ENCODE measurements at regions not wholly inside any gene's neighbourhood (a gene's known extent, or its start where the extent isn't known, plus 50 kb on each side); places are given as distances from the start of the nearest gene placed in this dataset.

DNA sequence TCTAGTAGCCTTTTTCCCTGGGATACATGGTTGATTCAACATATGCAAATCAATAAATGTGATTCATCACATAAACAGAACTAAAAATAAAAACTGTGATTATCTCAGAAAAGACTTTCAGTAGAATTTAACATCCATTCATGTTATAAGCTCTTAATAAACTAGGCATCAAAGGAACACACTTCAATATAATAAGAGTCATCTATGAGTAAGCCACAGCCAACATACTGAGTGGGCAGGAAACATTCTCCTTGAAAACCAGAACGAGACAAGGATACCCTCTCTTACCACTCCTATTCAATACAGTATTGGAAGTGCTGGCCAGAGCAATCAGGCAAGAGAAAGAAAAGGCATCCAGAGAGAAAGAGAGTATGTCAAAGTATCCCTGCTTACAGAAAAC, 239.9 kb downstream of the ATPSCKMT start:
- DNase-seq: no peak

DNA sequence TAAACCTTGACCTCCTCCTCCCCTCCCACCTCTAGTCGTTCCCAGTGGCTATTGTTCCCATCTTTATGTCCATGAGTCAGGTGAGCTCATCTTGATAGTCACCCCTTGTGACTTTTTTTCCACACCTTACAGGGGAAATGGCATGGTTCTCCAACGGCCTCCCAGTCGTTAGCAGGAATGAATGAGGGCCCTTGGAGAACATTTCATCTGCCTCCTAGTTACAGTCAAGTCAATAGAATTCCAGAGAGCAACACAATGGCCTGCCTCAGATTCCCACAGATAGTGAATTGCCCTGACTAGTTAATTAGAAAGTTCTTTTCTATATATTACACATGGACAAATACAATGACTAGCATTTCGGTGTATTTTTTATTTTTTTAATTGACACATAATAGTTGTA, 262.6 kb downstream of the ATPSCKMT start:
- DNase-seq: no peak

DNA sequence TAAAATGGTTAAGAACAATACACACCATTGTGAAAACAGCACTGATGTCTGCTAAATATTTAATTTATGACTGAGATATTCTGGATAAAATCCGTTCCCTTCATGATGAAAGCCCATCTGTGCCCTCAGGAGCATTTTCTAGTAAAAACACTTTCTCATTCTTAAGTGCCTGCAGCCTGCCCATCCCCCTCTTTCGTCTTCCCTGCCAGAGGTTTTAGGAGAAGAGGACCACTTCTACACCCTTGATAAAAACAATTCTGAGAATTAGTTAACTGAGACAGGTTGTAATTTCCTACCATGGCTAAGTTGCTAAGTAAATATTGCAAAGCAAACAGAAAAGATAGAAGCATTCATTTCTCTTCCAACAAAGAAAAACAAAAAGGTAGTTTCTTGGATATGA, 272.6 kb downstream of the ATPSCKMT start:
- no peak for DNase-seq

DNA sequence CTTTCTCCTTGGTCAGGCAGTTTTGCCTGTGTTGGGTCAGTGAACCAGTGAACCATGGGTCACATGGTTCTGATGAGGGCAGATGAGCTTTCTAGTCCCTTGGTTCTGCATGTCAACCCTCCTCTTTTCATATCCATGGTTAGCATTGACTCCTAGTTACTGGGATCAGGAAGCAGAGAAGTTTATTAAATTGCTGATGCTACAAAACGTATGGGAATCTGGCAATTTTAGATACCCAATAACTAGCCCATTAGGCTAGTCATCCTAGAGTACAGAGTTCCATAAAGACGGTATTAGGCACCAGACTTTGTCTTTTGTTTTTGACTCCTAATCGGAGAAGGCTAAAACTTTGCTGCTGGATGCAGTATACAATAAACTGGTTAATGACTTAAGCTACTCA, 273.1 kb downstream of the ATPSCKMT start:
- DNase-seq: no peak

DNA sequence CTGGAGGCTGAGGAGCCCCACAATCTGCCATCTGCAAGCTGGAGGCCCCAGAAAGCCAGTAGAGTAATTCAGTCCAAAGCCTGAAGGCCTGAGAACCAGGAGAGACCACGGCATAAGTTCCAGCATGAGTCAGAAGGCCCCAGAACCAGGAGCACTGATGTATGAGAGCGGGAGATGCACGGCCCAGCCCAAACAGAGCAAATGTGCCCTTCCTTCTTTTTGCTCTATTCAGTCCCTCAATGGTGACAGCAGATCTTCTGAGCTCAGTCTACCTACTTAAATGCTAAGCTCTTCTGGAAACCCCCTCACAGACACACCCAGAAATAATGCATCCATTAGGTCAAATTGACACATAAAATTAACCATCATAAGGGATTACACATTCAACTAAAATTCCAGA, 277.6 kb downstream of the ATPSCKMT start:
- no peak for DNase-seq

DNA sequence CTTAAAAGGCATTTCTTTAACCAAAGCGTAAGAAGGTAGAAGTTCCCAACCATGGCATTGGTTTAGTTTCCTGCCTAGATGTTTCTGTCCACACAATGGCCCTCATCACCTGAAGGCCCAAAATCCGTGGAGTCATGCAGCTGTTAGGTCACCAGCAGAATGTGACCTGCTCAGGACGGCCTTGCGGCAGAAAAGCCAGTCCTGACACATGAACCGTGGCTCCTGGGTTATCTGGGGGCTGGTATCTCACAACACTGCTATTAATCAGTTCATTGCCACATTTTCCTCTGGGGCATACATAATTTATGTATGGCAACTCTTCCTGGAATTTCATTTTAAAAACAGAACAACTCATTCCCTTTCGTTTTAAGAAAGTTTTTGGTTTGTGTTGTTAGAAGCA, 278.4 kb downstream of the ATPSCKMT start:
- no peak for DNase-seq

DNA sequence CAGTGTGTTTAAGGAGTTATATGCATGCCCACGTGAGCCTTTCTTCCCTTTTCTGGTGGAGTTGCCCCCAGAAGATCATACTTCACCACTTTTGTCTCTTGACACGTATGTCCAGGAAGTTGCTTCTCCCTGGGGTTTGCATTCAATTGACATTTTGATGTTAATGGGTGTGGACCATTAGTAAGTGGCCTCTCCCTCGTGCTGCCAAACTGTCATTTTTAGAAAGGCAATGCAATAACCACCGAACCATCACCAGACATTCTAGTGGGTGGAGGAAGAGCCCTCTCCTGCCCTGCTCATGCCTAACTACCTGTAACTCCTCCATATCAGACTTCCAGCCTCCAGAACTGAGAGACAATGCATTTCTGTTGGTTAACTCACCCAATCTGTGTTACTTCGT, 290.8 kb downstream of the ATPSCKMT start:
- no peak for DNase-seq

DNA sequence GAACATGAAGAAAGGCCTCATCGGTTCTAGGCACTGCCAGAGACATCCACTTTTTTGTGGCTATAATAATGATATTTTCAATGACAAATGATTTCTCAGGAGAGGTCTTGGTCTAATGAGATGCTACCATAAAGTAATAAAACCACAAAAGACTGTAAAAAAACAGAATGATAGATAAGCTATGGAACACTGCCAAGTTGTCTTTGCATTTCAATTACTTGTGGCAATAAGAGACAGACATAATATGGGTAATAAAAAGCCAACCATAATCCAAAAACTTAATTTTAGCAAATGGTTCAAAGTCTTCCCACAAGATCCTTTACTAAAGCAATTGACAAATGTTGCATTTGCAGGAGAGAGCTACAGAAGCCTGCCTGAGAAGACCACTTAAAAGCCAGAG, 292.5 kb downstream of the ATPSCKMT start:
- no peak for DNase-seq

DNA sequence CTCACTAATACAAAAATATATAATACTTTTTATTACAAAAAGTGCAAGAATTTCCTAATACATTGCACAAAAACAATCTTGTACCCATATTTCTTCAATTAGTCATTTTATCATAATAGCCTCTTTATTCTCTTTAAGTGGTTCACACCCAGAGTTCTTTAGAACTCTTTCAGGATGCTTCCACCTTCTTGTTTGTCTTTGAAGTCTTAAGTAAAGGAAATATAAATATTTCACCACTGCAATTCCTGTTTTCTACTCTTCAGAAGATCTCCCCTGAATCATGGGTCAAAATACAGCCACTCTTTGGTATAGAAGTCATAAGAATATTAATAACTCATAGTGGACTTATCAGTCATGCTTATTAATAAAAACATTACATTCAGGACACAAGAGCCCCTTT, 293.0 kb downstream of the ATPSCKMT start:
- no peak for DNase-seq

DNA sequence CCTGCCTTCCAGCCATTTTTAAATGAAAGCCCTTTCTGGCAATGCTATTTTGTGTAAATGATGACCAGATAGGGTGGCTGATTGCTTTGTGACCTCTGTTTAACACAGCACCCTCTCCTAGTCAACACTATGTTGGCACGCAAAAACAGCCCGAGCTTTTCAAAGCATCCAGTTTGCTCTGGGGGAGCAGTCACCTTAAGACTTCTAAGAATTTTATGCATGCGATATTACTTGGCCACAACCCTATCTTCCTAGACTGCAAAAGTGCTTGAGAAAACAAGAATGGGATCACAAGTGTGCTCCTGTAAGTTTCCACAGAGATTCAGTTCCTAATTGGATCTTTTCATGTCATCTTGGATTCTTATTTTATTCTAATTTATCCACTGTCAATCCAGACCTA, 294.1 kb downstream of the ATPSCKMT start:
- no peak for DNase-seq

DNA sequence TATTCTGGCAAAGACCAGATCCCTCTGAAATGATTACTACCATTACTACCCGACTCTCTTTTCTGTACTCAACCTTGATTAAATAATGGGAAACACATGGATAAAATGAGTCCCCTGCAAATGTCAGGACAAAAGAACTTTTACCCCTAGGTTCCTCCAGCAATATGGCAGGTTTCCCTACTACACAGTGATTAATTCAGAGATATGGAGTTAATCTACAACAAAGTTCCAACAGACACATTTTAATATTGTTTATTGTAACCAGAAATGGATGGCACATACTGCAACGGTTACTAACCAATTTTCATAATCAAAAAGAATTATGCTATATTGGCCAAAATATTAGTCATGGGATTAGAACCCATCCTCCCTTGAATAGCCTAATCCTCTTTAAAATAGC, 294.8 kb downstream of the ATPSCKMT start:
- no peak for DNase-seq

DNA sequence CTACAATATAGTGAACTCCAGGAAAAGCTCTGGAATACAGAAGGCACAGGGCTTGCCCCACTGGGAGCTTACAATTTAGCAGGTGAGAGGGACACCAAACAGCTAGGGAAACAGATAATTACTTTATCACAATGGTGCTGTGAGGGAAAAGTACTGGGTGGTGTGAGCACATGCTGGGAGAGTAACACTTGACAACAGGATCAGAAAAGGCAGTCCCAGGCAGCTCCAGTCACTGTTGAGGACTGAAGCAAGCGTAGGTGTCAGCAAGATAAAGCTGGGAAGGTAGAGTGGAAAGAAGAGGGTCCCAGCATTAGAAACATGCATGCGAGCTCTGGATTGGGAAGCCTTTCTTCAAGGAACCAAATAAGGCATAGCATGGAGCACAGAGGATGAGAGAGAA, 296.0 kb downstream of the ATPSCKMT start:
- no peak for DNase-seq

DNA sequence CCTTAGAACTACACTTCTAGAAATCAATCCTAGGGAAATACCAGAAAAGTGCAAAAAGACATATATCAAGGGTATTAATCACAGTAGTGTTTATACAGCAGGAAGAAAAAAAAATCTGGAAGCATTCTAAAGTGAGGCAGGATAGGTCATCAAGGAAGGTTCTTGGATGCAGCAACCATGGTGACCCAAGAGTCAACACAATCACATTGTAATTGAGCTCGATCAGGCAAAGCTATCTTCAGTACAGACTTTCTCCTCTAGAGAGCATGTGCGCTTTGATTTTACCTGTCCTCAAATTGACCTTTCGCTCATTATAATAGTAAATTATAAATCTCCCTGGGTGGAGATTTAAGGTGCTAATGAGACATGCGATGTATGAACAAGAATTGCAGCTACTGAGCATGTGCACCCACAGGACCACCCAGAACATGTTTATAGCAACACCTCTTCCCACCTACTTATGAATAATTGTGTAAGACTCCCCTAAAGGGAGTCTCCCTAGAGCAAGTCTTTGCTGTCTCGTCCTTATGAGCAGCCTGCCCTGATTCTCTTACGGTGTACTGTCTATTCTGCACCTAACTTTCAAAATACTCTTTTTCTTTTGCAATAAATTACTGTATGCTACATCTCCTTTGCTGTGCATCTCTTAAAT, 297.7 kb downstream of the ATPSCKMT start:
- no peak for DNase-seq

DNA sequence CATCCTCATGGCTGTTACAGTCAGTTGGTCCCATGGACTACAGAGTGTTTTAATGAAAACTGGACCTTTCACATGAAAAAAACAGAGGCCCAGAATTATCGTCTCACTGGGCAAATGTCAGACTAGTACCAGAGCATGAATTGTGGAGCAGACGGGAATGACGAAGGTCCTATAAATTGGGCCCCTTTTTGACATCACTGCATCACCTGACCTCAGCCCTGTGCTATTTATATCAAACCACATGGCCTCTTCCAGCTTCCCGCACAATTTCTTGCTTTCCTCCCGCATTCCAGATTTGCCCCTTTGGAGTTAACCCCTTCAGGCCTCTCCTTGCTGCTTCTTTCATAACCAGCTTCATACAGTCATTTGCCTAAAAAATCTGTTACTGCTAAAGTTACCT, 301.7 kb downstream of the ATPSCKMT start:
- no peak for DNase-seq

DNA sequence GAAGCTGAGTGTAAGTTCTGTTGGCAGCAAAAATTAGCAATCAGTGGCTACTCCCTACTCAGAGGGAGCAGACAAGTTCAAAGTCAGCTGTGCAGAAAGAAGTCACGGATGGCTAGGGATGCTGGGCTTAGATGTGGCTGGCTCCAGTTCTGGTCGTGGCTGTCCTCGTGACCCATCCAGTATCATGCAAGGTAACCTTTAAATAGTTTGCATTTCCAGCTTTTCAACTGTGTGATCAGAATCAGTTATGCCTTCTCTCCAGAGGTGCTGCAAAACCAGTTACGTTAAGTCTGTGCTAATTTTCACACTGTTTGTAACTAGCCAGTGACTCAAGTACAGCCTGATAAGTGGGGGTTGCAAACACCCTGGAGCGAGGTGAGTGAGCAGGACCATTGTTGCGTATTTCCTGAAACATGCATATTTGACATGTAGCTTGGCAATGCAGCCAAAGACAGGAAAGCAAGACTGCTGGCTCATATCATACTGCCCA, 302.4 kb downstream of the ATPSCKMT start:
- DNase-seq: no peak

DNA sequence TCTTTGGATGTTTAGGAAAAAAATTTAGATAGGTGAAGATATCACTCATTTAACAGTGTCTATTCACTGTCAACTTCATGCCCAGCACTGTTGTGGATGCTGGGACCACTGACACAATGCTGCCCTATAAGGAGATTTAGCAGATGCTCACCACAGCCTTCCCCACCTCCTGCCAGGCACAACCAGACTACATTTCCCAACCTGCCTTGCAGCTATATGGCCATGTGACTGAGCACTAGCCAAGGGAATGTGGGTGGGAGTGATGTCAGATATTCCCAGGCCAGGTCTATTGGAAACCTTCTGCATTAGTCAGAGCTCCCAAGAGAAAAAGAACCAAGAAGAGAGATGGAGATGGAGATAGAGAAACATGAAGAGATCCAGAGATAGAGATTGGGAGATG, 302.6 kb upstream of the TAS2R1 start:
- DNase-seq: no peak

DNA sequence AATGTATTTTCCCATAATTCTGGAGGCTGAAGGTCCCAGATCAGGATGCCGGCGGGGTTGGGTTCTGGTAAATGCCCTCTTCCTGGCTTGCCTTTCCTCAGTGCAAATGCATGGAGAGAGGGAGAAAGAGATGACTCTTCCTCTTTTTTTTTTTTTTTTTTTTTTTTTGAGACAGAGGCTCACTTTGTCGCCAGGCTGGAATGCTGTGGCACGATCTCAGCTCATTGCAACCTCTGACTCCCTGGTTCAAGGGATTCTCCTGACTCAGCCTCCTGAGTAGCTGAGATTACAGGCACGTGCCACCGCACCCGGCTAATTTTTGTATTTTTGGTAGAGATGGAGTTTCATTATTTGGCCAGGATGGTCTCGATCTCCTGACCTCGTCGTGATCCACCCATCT, 300.0 kb upstream of the TAS2R1 start:
- DNase-seq: no peak

DNA sequence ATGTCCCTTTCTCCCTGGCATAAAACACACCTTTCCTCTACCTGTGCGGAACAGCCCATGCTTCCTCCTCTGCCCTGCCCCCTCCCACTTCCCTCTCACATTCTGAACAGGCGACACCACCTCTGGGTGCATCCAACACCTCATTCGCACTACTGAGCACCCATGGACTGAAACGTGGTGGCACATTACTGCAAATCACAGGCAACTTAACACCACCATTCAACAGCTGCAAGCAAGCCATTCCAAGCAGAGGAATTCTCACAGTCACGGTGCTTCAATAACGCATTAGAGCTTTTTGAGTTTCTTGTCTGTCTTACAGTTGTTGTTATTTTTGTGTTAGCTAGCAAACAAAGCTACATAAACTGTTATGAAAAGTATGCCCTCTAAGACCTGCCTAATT, 298.2 kb upstream of the TAS2R1 start:
- no peak for DNase-seq

DNA sequence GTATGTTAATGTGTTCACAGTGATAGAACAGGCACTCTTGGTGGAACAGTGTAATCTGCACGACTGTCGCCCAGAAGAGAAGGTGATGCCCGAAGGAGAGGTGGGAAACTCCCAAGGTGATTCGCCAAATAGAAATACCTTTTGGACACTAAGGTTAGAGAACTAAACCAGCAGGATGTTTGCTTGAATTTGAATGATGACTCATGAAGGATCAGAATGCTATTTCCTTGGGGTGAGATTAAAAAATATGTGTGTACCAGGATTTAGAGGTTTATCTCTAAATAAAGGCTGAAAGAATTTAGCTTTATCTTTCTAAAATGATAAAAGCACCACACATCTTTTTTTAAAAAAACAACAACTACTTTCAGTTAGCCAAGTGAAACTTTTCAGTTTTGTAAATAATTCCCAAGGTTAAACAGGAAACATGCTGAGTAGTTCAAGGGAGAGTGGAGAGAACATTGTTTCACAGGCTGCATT, 297.4 kb upstream of the TAS2R1 start:
- no peak for DNase-seq

DNA sequence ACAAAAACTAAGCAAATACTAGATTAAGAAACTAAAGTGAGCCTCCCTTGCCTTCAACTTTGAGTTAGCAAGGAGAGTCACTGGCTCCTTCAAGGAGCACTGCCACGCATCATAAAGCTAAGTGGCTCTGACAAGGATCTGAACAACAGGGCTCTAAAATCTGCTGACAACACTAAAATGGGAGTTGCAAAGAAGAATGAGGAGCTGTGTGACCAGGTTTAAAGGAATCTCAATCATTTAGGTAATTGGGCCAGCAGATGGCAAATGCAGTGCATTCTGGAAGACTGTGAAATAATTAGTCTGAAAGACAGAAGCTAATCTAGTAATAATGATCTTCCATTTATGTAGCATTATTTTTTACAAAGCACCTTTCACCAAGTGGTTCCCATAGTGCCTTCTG, 297.0 kb upstream of the TAS2R1 start:
- DNase-seq: no peak

DNA sequence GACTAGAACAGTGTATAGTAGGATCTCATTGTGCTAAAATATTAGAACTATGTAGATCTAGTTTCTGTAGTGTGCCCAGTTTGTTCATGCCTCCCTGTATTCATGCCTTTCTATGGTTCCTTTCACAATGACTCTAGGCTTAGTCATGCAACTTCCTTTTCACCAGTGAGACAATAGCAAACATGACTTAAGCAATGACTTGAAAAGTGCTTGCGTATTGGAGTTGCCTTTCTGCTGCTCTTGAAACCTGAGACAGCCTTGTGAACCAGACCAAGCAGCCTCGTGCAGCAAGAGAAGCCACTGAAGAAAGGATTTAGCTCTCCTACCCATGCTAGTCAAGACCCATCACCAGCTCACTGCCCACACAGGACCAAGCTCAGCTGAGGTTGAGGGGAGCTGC, 294.5 kb upstream of the TAS2R1 start:
- DNase-seq: peak; percentile 0

DNA sequence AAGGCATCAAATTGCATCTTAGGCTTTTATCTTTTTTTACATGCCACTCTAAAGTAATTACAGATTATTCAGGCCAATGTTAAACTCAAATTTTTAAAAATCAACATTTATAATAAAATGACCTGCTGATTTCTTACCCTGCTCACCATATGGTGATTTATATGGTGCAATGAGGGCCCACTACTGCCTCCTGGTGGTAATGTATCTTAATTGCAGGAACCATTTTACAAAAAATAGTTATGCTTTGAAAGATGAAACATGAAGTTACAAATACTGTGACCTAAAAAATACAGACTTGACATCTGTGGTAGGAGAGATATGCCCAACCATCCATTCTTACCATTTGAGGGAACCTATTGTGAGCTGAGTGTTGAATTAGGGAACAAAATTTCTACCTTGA, 292.6 kb upstream of the TAS2R1 start:
- DNase-seq: no peak

DNA sequence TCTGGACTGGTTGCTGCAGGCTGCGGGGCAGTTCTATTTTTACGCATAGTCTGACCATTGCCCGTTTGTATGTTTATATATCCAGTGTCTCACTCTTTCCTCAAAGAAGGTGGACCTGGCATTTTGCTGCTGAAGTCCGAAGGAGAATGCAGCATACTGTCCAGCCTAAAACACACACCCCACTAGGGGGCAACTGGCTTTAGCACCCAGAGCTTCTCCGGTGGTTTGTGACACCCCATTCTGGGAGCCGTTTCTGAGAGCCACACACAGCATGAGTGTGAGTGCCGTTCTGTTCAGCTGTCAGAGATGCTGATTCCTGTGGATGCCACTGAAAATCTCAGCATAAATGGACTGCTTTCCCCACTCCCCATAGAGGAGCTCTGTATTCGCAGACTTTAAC, 290.5 kb upstream of the TAS2R1 start:
- DNase-seq: no peak

DNA sequence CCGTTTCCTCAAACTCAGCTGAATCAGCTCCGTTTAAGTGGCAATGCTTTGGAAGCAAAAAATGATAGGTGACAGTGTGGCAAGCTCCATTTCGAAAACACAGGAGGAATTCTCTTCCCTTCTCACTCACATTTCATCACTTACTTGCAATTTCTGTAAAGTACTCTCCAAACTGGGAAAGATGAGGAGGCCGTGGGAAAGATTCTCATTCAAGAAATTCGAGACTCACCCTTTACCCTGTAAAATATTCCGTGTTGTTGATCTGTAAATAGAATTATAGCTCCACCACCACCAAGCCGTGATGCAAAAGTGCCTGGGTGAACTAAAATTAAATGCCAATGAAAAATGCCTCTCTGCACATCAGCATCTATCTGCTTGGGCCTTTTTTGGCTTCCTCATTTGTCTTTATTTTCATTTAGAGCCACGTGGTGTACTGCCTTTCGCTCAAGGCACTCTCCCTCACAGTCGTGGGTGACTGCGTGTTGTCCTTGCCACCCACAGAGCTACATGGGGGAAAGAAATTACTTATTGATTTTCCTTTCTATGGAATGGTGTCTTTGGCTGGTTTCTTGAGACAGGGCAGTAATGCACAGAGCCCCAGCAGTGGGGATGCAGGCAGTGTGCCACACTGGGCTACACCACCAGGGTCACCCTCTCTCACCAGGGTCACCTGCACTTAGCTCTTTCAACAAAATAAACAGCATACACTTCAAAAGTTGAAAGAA, 289.3 kb upstream of the TAS2R1 start:
- no peak for DNase-seq

DNA sequence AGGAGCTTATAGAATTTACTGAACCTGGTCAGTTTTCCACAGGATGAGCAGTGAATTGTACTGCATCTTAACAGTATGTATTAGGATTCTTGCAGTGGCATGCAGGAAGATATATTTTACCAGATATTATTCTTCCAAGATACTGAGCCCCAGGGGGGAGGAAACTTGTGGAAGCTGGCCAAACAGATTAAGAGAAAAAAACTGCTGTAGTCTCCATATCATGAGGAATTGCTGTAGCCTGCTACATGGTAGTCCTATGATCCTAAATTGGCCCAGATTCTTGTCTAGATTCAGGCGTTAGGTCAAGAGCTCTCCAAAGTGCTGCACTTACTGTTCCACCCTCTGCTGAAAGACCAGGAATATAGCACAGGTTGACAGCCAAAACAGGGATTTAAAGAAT, 275.5 kb upstream of the TAS2R1 start:
- no peak for DNase-seq

Data from dermis blood vessel endothelial cell (primary cell).